Glutamatergic neuron (in vitro differentiated cells): ENCODE measurements at regions not wholly inside any gene's neighbourhood (a gene's known extent, or its start where the extent isn't known, plus 50 kb on each side); places are given as distances from the start of the nearest gene placed in this dataset.

ENCODE experiments used
- DNase-seq: peaks from one replicate; pipeline ENCODE4 v3.0.0; 2022
- H3K27ac Mint-ChIP-seq: one replicate; pipeline ENCODE4 v1.8.0; 2020; ENCODE audit warnings: mild to moderate bottlenecking, mixed read lengths, inconsistent platforms; ENCODE audit not compliant: unreplicated experiment
- H3K27me3 Mint-ChIP-seq: one replicate; pipeline ENCODE4 v1.8.0; 2020; ENCODE audit warnings: mild to moderate bottlenecking, moderate library complexity, mixed read lengths, inconsistent platforms; ENCODE audit not compliant: unreplicated experiment
- H3K36me3 Mint-ChIP-seq: one replicate; pipeline ENCODE4 v1.8.0; 2020; ENCODE audit warnings: mild to moderate bottlenecking, mixed read lengths, inconsistent platforms; ENCODE audit not compliant: unreplicated experiment
- H3K4me1 Mint-ChIP-seq: one replicate; pipeline ENCODE4 v1.8.0; 2020; ENCODE audit warnings: mild to moderate bottlenecking, low read depth, mixed read lengths, inconsistent platforms; ENCODE audit not compliant: unreplicated experiment
- H3K4me3 Mint-ChIP-seq: one replicate; pipeline ENCODE4 v1.8.0; 2020; ENCODE audit warnings: mild to moderate bottlenecking, mixed read lengths, inconsistent platforms; ENCODE audit not compliant: unreplicated experiment
- H3K9me3 Mint-ChIP-seq: one replicate; pipeline ENCODE4 v1.8.0; 2020; ENCODE audit warnings: mild to moderate bottlenecking, moderate library complexity, mixed read lengths, inconsistent platforms; ENCODE audit not compliant: unreplicated experiment
- CTCF ChIP-seq: fragments of 200-600 bp; sonication (generic); IDR thresholded peaks from one replicate; pipeline ENCODE4 v1.5.0; 2021; ENCODE audit not compliant: partially characterized antibody, unreplicated experiment

- no peaks in the 10 kb centered on the region for H3K36me3 Mint-ChIP-seq
- no peak overlapping the region for H3K4me3 Mint-ChIP-seq
- no peak overlapping the region for H3K27ac Mint-ChIP-seq
- TF ChIP-seq CTCF, result no peak
- no peaks in the 10 kb centered on the region for H3K4me1 Mint-ChIP-seq
- H3K27me3 Mint-ChIP-seq, result no peaks in the 10 kb centered on the region
- DNase-seq, result no peak
- H3K9me3 Mint-ChIP-seq, result no peaks in the 10 kb centered on the region
These were observed 143.1 kb downstream of the SLC41A2 start for GRCh38 chr12:104814944-104815343.
